Esophagus muscularis mucosa (tissue), 4 donors: ENCODE measurements at regions not wholly inside any gene's neighbourhood (a gene's known extent, or its start where the extent isn't known, plus 50 kb on each side); places are given as distances from the start of the nearest gene placed in this dataset.

Experiments used
- DNase-seq: peaks from one replicate; pipeline ENCODE4 v3.0.0-alpha.2; 2017; ENCODE audit errors: extremely low spot score
- H3K27ac ChIP-seq, 4 donors: fragments of 200-600 bp; sonication (generic); replicated peaks in 1 of 4; 1 replicate in 3 of 4; 2 replicates in 1 of 4; pipeline ENCODE4 v1.5.1; 2016 to 2019; ENCODE audit warnings: mild to moderate bottlenecking in 1 of 4
- H3K27me3 ChIP-seq, 4 donors: fragments of 200-600 bp; sonication (generic); one replicate each; pipeline versions ENCODE4 v1.5.1 to v1.6.0; 2016 to 2019
- H3K36me3 ChIP-seq, 4 donors: fragments of 200-600 bp; sonication (generic); one replicate each; pipeline ENCODE4 v1.5.1; 2016 to 2019
- H3K4me1 ChIP-seq, 4 donors: fragments of 200-600 bp; sonication (generic); one replicate each; pipeline ENCODE4 v1.5.1; 2016 to 2019
- H3K4me3 ChIP-seq, 4 donors: fragments of 200-600 bp; sonication (generic); 1 replicate in 2 of 4; 2 replicates in 2 of 4; pipeline ENCODE4 v1.5.1; 2016 to 2019; ENCODE audit warnings: mild to moderate bottlenecking in 4 of 4, moderate library complexity in 1 of 4
- H3K9me3 ChIP-seq, 4 donors: fragments of 200-600 bp; sonication (generic); 1 replicate in 3 of 4; 2 replicates in 1 of 4; pipeline ENCODE4 v1.5.1; 2016 to 2019
- EP300 ChIP-seq: sonication (generic); formaldehyde crosslinking; IDR thresholded peaks from one replicate; pipeline ENCODE4 v1.6.1; 2017; ENCODE audit warnings: antibody characterized with exemption
- POLR2A ChIP-seq: fragments of 450-650 bp; IDR thresholded peaks from one replicate; pipeline ENCODE4 v1.6.1; 2017; ENCODE audit warnings: antibody characterized with exemption, moderate library complexity, mild to moderate bottlenecking, low read depth
- POLR2AphosphoS5 ChIP-seq, 2 donors: sonication (generic); formaldehyde crosslinking; IDR thresholded peaks; one replicate each; pipeline ENCODE4 v1.6.1; 2017; ENCODE audit warnings: antibody characterized with exemption in 2 of 2
- WGBS: methylation state at CpG from one replicate; pipeline ENCODE4 v1.1.5; 2018; 5-methylcytosine and 5-hydroxymethylcytosine counted together
- intact Hi-C: fragments of 100-400 bp; cut with DNase I; formaldehyde crosslinking; loops from one replicate; pipeline ENCODE4 v1.15.1; 2023
- TF ChIP-seq, protein P1 (sequence below), 3 experiments: fragments of 200-600 bp in 2 of 3; fragments of 450-650 bp in 1 of 3; sonication (generic) in 2 of 3; IDR thresholded peaks; one replicate each; pipeline ENCODE4 v1.5.1; 2017 to 2019; ENCODE audit warnings: antibody characterized with exemption in 3 of 3, mild to moderate bottlenecking in 2 of 3, moderate library complexity in 1 of 3

DNA sequence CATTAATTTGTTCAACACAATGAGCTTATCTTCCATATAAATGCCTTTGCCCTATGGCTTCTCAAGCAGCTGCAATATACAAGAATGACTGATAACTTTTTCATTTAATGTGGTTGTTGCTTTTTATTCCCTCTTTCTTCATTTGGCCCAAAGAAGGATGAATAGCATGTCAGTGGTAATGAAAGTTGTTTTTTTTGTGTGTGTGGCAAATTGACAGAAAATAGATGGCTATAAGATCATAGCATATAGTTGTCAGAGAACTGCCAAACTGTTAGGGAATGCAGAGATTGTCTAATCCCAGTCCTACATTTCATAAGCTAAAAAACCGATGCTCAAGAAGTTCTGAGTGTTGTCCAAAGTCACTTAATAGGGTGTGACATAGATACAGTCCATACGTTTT is 244.3 kb downstream of the ACTR3 start:
- H3K9me3 ChIP-seq: no peaks in the 10 kb centered on the region
- DNase-seq: no peak
- no peak overlapping the region for H3K27ac ChIP-seq
- no peaks in the 10 kb centered on the region for H3K4me1 ChIP-seq
- H3K27me3 ChIP-seq: no peaks in the 10 kb centered on the region
- intact Hi-C loops: no loop called here
- no peaks in the 10 kb centered on the region for H3K36me3 ChIP-seq
- TF ChIP-seq, protein P1, sequence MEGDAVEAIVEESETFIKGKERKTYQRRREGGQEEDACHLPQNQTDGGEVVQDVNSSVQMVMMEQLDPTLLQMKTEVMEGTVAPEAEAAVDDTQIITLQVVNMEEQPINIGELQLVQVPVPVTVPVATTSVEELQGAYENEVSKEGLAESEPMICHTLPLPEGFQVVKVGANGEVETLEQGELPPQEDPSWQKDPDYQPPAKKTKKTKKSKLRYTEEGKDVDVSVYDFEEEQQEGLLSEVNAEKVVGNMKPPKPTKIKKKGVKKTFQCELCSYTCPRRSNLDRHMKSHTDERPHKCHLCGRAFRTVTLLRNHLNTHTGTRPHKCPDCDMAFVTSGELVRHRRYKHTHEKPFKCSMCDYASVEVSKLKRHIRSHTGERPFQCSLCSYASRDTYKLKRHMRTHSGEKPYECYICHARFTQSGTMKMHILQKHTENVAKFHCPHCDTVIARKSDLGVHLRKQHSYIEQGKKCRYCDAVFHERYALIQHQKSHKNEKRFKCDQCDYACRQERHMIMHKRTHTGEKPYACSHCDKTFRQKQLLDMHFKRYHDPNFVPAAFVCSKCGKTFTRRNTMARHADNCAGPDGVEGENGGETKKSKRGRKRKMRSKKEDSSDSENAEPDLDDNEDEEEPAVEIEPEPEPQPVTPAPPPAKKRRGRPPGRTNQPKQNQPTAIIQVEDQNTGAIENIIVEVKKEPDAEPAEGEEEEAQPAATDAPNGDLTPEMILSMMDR (IDR thresholded peaks at IDR 0.05): no peak
- TF ChIP-seq POLR2A (no peak), EP300 (no peak), POLR2AphosphoS5 (IDR thresholded peaks at IDR 0.05) (no peak)
- no peak overlapping the region for H3K4me3 ChIP-seq
- 17% methylated on average over 2 of the region's 2 CpGs for WGBS

- Histone ChIP-seq H3K4me1 (no peaks in the 10 kb centered on the region), H3K4me3 (no peak overlapping the region), H3K36me3 (no peaks in the 10 kb centered on the region), H3K27me3 (no peaks in the 10 kb centered on the region), H3K27ac (no peak overlapping the region), H3K9me3 (no peaks in the 10 kb centered on the region)
- 90% methylated on average over 5 of the region's 5 CpGs for WGBS
- intact Hi-C loops: no loop called here
- TF ChIP-seq POLR2A (no peak), POLR2AphosphoS5 (IDR thresholded peaks at IDR 0.05) (no peak), EP300 (no peak)
- TF ChIP-seq, protein P1 (IDR thresholded peaks at IDR 0.05): no peak
- DNase-seq: peak; percentile 47
Measured at GRCh38 chr2:114139542-114139941, 249.7 kb downstream of the ACTR3 start.

DNA sequence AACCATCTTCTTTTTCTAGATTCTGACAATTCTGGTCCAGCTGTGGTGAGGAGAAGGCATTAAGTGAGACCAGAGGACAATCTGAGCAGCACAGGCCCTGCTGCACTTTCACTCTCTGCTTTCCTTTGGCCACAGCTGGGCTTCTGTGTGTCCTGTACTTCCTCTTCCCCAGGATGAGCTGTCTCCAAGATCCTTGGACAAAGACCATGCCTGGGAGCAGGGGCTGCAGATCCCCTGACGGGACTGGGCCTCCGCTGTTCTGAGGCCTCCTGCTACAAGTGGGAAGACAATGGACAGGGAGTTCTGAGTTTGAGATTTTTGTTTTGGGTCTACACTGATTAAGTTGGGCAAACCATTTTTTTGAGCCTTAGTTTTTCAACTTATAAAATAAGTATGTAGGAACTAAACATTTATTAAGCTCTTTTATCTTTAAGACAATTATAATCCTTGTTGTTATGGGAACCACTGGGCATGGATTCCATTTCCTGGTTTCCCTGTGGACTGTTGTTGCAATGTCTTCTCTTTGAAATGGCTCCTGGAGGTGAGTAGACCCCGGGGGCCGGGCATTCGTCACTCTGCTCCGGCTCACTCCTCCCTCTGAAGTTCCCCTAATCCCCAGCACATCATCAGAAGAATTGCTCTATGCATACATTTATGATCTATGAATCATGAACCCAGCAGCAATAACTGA is 266.6 kb downstream of the ACTR3 start:
- DNase-seq: no peak
- no peaks in the 10 kb centered on the region for H3K9me3 ChIP-seq
- 60% methylated on average over 6 of the region's 6 CpGs for WGBS
- no peaks in the 10 kb centered on the region for H3K36me3 ChIP-seq
- TF ChIP-seq EP300: no peak
- TF ChIP-seq POLR2AphosphoS5 (IDR thresholded peaks at IDR 0.05): no peak
- no peak for TF ChIP-seq POLR2A
- TF ChIP-seq, protein P1 (IDR thresholded peaks at IDR 0.05): no peak
- no peaks in the 10 kb centered on the region for H3K4me1 ChIP-seq
- H3K27me3 ChIP-seq: peaks cover 0 to 4% (median 0%) of the 10 kb centered on the region in 4 donors
- intact Hi-C loops: no loop called here
- H3K4me3 ChIP-seq: no peak overlapping the region
- H3K27ac ChIP-seq: no peak overlapping the region

DNA sequence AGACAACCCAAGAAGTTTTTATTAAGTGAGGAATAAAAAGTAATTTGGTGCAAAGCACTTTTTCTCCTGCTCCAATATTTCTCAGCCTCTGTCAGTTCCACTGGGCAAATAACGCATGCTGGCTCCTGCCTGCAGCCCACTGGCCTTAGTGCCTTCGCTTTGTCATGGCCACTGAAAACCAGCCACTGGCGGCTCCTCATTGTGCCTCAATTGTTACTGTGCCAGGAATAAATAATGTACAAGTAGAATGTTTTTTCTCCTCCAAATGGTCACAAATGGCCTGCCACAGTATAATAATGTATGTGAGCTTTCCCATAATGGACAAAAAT is 267.1 kb downstream of the ACTR3 start:
- Histone ChIP-seq H3K4me1 (no peaks in the 10 kb centered on the region), H3K27me3 (peaks cover 0 to 4% (median 0%) of the 10 kb centered on the region in 4 donors), H3K36me3 (no peaks in the 10 kb centered on the region), H3K4me3 (no peak overlapping the region), H3K27ac (no peak overlapping the region), H3K9me3 (no peaks in the 10 kb centered on the region)
- intact Hi-C loops: no loop called here
- WGBS: 89% methylated on average over 3 of the region's 3 CpGs
- no peak for DNase-seq
- TF ChIP-seq, protein P1 (IDR thresholded peaks at IDR 0.05): no peak
- TF ChIP-seq POLR2A (no peak), EP300 (no peak), POLR2AphosphoS5 (IDR thresholded peaks at IDR 0.05) (no peak)
